B cell (primary cell): ENCODE measurements at regions not wholly inside any gene's neighbourhood (a gene's known extent, or its start where the extent isn't known, plus 50 kb on each side); places are given as distances from the start of the nearest gene placed in this dataset.

Experiments
- CTCF ChIP-seq: fragments of 200-600 bp; IDR thresholded peaks from one replicate; pipeline ENCODE4 v1.8.0; 2022; ENCODE audit warnings: antibody characterized with exemption, mild to moderate bottlenecking
- EZH2 ChIP-seq: IDR thresholded peaks from 2 replicates; pipeline ENCODE4 v1.6.1; 2012; ENCODE audit warnings: borderline replicate concordance, low read depth, mild to moderate bottlenecking, moderate library complexity, low read length; ENCODE audit not compliant: insufficient read depth, poor library complexity, severe bottlenecking

- TF ChIP-seq CTCF, result no peak
- TF ChIP-seq EZH2, result no peak
These were observed 67.2 kb downstream of the CEBPB start for GRCh38 chr20:50257860-50258259.
